Fibroblast of gingiva (primary cell): ENCODE measurements at regions not wholly inside any gene's neighbourhood (a gene's known extent, or its start where the extent isn't known, plus 50 kb on each side); places are given as distances from the start of the nearest gene placed in this dataset.
"Not testable (repeated sequence)": the region's sequence is repeated elsewhere in the genome, so short reads cannot be mapped to it uniquely, and the experiment has no call there.

Experiments used
- DNase-seq: peaks from one replicate; pipeline ENCODE4 v3.0.0-alpha.2; 2011; ENCODE audit warnings: low read depth

DNA sequence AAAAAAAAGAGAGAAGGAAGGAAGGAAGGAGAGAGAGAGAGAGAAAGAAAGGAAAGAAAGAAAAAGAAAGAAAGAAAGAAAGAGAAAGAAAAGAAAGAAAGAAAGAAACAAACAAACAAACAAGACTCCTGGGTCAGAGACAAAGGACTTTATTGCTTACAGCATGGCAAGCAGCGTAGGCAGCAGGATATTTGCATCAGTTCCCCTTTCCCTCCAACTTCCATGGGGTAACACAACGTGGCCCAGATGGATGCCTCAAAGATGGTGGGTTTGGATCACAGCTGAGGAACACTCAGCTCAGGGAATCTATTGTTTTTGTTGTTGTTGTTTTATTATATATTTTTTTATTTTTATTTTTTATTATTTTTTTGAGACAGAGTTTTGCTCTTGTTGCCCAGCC is 128.5 kb upstream of the VKORC1L1 start:
- DNase-seq: no peak

DNA sequence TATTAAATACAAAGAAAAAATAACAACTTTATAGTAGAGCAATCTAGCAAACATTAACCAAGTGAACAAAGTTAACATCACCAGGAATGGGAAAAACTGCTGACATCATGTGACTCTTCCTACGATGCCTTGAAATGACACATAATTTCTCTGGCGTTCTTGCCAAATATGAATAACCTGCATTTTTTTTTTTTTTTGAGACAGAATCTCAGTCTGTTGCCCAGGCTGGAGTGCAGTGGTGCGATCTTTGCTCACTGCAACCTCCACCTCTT is 126.5 kb upstream of the VKORC1L1 start:
- peak; percentile 64 for DNase-seq

DNA sequence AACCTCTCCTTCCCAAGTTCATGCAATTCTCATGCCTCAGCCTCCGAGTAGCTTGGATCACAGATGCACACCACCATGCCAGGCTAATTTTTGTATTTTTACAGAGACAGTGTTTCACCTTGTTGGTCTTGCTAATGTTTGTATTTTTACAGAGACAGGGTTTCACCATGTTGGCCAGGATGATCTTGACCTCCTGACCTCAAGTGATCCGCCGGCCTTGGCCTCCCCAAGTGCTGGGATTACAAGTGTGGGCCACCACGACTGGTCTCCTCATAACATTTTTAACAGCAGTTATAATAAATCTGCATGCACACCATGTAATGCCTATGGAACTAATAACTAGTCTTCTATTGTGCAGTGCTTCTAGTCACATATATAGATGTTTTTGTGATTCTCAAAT is 123.8 kb upstream of the VKORC1L1 start:
- no peak for DNase-seq

DNA sequence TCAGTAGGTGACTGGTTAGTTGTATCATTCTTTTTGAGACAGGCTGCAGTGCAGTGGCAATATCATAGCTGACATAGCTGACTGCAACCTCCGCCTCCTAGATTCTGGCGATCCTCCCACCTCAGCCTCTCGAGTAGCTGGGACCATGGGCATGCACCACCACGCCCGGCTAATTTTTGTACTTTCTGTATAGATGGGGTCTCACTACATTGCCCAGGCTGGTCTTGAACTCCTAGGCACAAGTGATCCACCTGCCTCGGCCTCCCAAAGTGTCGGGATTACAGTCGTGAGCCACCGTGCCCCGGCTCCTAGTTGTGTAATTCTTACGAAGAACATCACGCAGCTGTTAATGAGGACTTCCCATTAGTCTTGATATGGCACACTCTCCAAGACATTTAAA is 123.4 kb upstream of the VKORC1L1 start:
- DNase-seq: no peak

DNA sequence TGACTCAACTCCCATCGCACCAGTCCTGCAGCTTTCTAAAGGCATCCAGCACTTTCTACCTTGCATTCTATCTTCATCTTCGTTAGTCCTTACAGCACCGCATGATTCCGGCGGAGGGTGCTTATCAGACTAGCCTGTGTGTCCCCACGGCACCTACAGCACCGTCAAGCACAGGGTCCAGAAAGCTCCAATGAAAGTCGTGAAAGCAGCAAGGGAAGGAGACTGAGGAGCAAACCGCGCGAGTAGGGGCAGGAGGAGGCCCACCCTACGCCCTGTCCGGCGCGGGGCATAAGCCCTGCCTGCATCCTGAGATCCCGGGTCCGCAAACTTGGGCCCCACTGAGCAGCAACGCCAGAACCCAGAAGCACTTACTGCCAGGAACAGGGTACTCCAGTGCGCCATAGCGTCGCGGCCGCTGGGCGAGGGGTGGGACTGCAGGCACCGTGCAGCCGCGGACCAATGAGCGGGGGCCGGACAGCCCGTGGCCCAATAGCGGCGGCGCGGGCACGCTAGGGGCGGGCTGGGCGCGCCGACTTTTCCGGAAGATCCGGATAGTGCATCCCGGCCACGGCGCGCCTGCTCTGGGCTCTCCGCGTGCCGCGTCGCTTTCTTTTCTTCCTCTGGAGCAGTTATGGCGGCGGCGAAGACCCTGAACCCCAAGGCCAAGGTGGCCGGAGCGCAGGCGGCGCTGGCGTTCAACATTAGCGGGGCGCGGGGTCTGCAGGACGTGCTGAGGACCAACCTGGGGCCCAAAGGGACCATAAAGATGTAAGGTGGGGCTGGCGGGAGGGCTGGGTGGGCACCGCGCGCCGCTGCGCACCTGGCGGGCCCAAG is 122.1 kb upstream of the VKORC1L1 start:
- peak; percentile 88 for DNase-seq

DNA sequence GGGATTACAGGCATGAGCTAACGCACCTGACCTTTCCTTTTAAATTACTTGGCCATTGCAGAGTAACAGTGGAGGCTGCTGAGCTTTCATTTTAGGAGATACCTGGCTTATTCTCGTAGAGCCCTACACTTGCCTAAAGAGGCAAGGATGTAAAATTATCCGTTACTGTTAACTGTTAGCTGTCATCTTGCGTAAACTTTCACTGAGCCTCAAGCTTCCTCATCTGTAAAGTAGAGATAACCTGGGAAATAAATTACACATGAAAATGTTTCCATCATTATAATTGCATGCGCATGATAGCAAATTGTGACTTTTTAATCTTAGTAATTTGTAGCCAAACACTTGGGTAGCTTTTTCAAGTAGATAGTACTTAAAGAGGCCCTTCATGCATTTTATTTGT is 118.8 kb upstream of the VKORC1L1 start:
- DNase-seq: not testable (repeated sequence)

DNA sequence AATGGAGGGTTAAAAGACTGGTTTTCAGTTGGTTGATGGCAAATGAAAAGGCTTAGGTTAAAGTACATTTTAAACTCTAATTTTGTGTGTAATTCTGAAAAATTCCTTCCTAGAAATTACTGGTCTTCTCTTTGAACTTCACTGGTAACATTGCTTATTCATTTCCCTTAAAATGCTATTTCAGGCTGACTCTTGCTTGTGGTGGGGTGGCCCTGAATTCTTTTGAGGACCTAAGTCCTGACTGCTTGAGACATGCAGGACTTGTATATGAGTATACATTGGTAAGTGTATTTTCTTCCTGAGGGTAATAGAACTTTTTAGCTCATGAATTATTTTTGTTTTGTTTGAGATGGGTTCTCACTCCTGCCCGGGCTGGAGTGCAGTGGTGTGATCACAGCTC is 113.9 kb upstream of the VKORC1L1 start:
- not testable (repeated sequence) for DNase-seq

DNA sequence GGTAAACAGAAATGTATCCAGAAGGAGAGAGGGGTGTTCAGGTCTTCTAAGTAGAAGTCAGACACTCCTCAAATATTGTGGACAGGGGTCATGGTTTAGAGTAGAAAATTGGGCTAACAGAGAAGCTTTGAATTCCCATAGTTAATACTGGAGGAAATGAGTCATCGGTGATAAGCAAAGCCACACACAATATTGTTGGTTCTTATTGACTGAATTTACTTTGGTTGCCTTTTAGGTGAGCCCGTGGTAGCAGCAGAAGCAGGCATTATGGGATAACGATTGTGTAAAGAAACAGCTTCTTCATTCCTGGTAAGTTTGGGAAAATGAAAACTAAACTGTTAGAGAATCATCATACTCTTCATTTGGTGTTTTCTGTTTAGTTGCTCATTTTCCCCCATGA is 110.2 kb upstream of the VKORC1L1 start:
- not testable (repeated sequence) for DNase-seq

DNA sequence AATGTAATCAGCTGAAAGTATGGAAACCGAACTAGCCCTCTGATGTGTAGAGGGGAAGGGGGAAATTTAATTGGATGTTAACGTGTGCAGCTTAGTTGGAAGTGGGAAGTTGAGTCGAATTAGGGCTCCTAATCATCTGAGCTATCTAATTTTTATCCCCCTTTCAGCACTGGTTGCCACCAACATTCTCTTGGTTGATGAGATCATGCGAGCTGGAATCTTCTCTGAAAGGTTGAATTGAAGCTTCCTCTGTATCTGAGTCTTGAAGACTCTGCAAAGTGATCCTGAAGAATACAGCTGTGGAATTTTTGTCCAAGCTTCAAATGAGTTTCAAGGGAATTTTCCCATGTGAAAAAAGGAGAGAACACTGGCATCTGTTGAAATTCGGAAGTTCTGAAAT is 109.8 kb upstream of the VKORC1L1 start:
- DNase-seq: not testable (repeated sequence)

DNA sequence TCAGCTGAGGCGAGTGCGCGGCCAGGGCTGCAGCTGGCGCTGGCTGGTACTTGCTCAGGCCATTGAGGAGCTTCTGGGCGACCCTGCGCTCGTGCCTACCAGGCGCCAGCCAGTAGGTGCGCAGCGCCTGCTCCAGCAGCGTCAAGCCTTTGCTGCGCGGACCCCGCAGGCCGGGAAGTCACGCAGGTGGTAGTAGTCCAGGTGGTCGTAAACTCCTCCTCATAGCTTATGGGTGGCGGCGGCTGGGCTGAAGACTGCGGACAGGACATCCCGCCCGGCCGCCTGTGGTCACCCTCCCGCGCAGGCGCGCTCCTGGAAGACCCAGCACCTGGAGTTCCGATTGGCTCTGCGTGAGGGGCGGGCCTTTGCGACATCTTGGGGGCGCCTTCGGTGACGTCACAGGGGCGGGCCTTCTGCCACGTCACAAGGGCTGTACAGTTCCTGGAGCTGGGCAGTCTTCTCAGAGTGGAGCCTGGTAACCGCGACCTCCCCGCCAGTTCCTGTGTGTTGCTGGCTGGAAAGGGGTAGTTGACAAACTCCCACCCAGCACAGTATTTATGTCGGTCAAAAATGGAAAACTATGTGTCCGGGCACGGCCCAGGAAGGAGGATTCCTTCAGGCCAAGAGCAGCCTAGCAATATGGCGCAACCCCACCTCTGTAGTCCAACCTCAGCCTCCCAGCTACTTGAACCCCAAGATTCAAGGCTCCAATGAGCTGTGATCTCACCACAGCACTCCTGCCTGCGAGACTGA is 102.2 kb upstream of the VKORC1L1 start:
- DNase-seq: peak; percentile 95

DNA sequence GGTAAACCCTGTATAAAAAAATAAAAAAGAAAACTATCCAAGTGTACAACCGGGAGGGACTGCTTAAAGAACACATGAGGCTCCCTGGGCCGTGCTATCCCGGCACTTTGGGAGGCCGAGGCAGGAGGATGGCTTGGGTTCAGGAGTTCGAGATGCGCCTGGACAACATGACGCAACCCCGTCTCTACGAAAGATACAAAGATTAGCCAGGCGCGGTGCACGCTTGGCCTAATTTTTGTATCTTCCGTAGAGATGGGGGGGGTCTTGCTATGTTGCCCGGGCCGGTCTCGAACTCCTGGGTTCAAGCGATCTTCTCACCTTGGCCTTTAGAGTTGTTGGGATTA is 101.7 kb upstream of the VKORC1L1 start:
- DNase-seq: not testable (repeated sequence)

DNA sequence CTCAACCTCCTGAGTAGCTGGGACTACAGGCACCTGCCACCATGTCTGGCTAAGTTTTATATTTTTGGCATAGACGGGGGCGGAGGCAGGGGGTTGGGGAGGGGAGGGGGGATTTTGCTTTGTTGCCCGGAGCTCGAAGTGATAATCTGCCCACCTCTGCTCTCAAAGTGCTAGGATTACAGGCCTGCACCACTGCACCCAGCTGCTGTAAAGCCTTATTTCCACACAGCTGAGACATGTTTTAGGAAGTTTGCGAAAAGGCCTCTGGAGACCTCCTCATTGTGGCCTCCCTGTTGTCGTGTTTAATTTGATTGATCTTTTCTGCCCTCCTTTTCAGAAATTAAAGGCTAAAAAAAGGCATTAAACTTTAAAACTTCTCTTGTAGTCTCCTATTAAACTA is 96.2 kb upstream of the VKORC1L1 start:
- not testable (repeated sequence) for DNase-seq

DNA sequence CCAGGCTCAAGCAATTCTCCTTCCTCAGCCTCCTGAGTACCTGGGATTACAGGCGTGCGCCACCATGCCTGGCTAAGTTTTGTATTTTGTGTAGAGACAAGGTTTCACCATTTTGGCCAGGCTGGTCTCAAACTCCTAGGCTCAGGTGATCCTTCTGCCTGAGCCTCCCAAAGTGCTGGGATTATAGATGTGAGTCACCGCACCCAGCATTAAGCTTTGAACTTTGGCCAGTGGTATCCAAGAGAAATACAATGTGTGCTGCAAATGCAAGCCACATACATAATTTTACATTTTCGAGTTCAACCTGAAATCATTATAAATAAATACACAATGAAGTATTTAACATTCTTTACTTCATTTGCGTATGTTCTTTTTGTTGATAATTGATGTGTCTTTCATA is 82.9 kb upstream of the VKORC1L1 start:
- DNase-seq: not testable (repeated sequence)

DNA sequence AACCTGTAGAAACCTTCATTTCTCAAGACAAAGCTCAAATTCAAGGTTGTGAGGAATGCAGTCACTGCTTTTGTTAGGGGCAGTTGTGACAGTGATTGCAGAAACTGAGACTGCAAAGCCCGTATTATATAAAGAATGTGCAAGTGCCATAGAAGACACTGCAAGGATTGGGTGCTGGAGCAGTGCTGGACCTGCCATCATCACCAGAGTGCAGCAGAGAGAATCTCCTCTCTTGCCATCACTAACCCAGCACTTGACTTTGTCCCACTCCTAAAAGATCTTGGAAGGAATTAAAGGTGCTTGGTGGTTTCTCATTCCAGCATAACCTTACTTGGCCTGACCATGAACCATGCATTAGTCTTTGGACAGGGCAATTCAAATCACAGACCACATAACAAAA is 81.1 kb upstream of the VKORC1L1 start:
- not testable (repeated sequence) for DNase-seq

DNA sequence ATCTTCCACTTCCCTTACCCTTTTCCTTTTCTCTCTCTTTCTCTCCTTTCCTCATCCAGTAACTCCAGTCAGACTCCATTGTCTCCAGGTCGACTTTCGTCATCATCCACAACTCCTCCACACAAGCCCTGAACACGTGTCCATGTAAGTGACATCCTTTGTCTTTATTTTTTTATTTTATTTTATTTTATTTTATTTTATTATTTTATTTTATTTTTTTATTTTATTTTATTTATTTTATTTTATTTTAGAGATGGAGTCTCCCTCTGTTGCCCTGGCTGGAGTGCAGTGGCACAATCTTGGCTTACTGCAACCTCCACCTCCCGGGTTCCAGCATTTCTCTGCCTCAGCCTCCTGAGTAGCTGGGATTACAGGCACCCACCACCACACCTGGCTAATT is 80.1 kb upstream of the VKORC1L1 start:
- DNase-seq: not testable (repeated sequence)

DNA sequence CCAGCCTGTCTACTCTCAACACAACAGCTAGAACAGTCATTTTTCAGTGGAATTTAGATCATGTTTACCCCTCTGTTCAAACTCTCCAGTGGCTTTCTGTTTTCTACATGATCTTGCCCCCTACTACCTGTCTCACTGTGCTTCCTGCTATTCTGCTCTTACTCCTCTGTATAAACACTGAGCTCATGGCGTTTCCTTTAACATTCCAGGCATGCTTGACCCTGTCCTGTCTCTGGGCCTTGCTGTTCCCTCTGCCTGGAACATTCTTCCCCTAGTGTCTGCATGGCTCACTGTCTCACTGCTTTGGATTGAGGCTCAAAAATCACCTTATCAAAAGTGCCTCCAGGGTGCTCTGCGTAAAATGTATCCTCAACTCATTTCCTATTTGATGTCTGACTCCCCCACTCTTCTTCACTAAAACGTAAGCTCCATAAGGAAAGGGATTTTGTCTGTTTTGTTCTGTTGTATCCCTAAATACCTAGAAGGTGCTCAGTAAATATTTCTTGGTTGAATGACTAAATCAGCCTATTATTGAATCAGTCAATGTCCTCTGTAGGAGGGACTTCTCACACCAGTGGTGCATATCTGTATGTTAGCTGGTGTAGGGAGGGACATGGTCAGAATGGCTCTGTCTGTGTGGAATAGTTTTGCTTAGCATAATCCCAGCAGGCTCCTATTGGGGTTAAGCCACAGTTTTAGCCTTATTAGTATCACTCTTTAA is 78.0 kb upstream of the VKORC1L1 start:
- not testable (repeated sequence) for DNase-seq

DNA sequence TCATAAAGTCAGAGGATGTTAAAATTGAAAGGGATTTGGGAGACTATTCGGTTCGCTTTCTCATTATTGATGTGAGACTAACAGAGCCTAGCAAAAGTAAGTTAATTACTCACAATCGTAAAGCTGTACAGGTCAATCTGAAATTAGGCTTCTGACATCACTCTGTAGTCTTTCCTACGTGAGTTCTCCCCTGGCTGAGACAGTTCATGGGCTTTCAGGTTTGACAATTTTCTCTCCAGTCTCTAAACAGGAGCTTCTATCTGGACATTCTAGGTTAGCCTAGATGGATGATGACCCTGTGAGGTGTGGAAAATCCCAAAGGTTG is 77.5 kb upstream of the VKORC1L1 start:
- not testable (repeated sequence) for DNase-seq

DNA sequence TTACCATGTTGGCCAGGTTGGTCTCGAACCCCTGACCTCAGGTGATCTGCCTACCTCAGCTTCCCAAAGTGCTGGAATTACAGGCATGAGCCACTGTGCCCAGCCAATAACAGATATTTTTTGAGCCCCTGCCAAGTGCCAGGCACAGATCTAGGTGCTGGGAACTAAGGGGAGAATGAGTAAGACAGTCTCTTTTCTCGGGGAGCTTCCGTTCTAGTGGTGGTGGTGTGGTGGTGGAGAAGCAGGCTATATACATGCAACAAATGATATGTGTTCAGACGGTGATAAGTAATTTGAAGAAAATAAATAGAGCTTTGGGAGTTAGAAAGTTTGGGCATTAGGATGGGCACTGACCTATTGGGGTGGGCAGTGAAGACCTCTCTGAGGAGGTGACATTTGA is 76.7 kb upstream of the VKORC1L1 start:
- DNase-seq: no peak

DNA sequence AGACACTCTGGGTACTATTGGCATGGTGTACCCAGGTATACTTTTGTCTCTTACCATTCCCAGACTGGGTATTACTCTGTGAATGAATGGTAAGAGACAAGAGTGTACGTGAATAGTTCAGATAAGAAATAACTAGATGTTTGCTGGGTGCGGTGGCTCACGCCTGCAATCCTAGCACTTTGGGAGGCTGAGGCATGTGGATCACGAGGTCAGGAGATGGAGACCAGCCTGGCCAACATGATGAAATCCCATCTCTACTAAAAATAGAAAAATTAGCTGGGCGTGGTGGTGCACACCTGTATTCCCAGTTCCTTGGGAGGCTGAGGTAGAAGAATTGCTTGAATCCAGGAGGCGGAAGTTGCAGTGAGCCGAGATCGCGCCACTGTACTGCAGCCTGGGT is 75.8 kb upstream of the VKORC1L1 start:
- not testable (repeated sequence) for DNase-seq

DNA sequence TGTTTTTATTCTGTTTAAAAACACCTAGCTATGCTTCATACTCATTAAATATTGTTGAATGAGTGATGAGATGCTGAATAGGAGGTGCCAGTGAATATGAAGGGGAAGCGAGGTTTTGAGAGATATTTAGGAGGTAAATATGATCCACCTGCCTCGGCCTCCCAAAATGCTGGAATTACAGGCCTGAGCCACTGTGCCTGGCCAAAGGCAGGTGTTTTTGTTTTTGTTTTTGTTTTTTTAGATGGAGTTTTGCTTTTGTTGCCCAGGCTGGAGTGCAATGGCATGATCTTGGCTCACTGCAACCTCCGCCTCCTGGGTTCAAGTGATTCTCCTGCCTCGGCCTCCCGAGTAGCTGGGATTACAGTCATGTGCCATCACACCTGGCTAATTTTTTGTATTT is 75.3 kb upstream of the VKORC1L1 start:
- DNase-seq: not testable (repeated sequence)

DNA sequence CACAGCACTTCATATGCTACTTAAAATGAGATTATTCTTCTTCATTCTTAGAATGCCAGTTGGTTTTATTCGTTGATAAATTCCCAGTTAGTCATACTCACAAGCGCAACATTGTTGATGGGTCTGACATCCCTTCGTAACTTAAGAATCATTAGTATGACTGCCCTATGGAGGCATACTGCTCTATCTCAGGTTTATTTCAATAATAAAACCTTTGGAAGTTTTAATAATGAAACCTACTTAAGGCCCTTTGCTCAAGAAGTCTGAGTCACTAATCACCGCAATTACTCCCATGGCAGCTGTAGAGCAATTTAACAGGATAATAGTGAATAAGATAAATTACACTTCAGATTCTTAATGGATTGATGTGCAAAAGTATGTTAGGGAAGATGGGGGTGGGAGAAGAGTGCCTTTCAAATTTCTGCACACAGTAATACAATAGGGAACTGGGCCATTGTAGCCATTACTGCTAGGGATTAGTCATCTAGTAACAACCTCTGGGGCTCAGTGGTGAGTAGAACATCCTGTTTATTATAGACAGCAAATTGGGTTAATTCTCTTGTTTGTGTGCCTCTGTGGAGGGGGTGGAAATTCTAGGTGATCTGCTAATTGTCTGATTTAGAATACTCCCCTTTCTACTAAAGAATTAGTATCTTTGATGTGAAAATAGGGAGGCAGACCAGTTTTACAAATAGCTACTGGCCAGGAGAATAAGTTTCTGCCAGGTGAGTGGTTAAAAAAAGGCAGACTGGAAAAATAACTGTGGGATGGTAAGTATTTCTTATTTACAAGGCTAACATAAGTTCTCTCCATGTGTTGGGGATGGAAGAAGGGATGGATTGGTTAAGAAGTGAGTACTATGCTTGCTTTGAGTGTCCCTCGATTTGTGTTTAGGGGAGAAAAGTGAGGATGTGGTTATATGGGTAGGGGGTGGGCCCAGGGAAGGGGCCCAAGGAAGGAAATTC is 74.5 kb upstream of the VKORC1L1 start:
- peak; percentile 32 for DNase-seq

DNA sequence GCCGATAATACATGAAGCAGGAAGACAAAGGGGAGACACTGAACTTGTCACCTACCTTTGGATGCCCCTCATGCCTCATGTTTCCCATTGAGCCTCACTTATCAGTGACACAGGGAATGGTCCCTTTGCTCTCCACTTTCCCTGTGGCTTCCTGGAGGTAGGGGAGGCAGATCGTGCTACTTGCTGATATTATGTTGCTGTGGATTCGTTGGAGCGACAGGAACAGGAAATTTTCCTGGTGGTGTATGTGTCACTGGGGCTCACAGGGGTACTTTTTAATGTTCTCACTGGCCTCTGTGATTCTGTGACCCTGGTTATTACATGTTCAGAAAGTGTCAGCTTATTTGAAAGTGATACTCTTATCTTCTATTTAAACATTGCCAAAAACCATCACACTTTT is 72.7 kb upstream of the VKORC1L1 start:
- not testable (repeated sequence) for DNase-seq
